ENCODE measurements at regions not wholly inside any gene's neighbourhood (a gene's known extent, or its start where the extent isn't known, plus 50 kb on each side); places are given as distances from the start of the nearest gene placed in this dataset.

- in situ Hi-C loops (cut with MboI) = no loop called here
- H3K4me1 ChIP-seq (replicated peaks in 1 of 2; ENCODE audit: control insufficient read depth in 2 of 2, insufficient read depth in 2 of 2, low read length in 2 of 2) = no peaks in the 10 kb centered on the region
- under 1% methylated on average over 10 of the region's 10 CpGs for WGBS (ENCODE audit: insufficient coverage, low coverage, missing lambda C conversion rate)
- DNase-seq (ENCODE audit: extremely low read depth in 1 of 4, low spot score in 3 of 4) (no peak), ATAC-seq (no peak), FAIRE-seq (no peak)
- no peak overlapping the region for H3K4me2 ChIP-seq (ENCODE audit: insufficient read depth, low read length)
- H3K36me3 ChIP-seq (ENCODE audit: control insufficient read depth, insufficient read depth, low read length) = no peaks in the 10 kb centered on the region
- ChIA-PET CTCF (ENCODE audit: low intra/inter-chr PET ratio) (no interaction called here), POLR2A (interaction anchor here (0.5 kb wide), 1 partner anchor 112 kb away, joined by 3 read pairs; no protein-coding TSS in a partner anchor)
- no peak overlapping the region for H3K9ac ChIP-seq (ENCODE audit: insufficient read depth in 1 of 2, low read depth in 2 of 2, low read length in 2 of 2)
- BruUV-seq (replicated peaks) = no TSS peak
- H3K27me3 ChIP-seq (ENCODE audit: control insufficient read depth in 2 of 2, insufficient read depth in 2 of 2, low read length in 2 of 2) = peaks cover 0 to 8% of the 10 kb centered on the region in 2 experiments; a peak in 2 of 5 replicates
- TF ChIP-seq, protein P1, sequence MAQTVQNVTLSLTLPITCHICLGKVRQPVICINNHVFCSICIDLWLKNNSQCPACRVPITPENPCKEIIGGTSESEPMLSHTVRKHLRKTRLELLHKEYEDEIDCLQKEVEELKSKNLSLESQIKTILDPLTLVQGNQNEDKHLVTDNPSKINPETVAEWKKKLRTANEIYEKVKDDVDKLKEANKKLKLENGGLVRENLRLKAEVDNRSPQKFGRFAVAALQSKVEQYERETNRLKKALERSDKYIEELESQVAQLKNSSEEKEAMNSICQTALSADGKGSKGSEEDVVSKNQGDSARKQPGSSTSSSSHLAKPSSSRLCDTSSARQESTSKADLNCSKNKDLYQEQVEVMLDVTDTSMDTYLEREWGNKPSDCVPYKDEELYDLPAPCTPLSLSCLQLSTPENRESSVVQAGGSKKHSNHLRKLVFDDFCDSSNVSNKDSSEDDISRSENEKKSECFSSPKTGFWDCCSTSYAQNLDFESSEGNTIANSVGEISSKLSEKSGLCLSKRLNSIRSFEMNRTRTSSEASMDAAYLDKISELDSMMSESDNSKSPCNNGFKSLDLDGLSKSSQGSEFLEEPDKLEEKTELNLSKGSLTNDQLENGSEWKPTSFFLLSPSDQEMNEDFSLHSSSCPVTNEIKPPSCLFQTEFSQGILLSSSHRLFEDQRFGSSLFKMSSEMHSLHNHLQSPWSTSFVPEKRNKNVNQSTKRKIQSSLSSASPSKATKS (CRISPR knock-in tag; IDR thresholded peaks at IDR 0.05) = no peak
- TF ChIP-seq THAP12 (CRISPR knock-in tag; IDR thresholded peaks at IDR 0.05) = no peak
- no peak for TF ChIP-seq HSF4 (CRISPR knock-in tag; IDR thresholded peaks at IDR 0.05; ENCODE audit: borderline replicate concordance)
- no peak for TF ChIP-seq SREBF2 (CRISPR knock-in tag; IDR thresholded peaks at IDR 0.05)
- no peak for TF ChIP-seq HDAC2 (IDR thresholded peaks at IDR 0.05)
- no peak for TF ChIP-seq CLOCK (CRISPR knock-in tag; IDR thresholded peaks at IDR 0.05; ENCODE audit: borderline replicate concordance)
- TF ChIP-seq ZNF217 (CRISPR knock-in tag; IDR thresholded peaks at IDR 0.05) = no peak
- H3K9me3 ChIP-seq (replicated peaks; ENCODE audit: control insufficient read depth, insufficient read depth, low read depth, low read length) = no peaks in the 10 kb centered on the region
- no peak overlapping the region for H2AFZ ChIP-seq (ENCODE audit: low read depth, low read length)
- no peak overlapping the region for H3K27ac ChIP-seq (ENCODE audit: extremely low read depth, low read depth, low read length)
- H3K79me2 ChIP-seq (ENCODE audit: control insufficient read depth, insufficient read depth, low read length) = no peaks in the 10 kb centered on the region
- H3K9me1 ChIP-seq (ENCODE audit: control insufficient read depth, insufficient read depth, low read length) = no peaks in the 10 kb centered on the region
- H3K4me3 ChIP-seq = no peak overlapping the region
- intact Hi-C loops (cut with micrococcal nuclease) = no loop called here
- H4K20me1 ChIP-seq (replicated peaks; ENCODE audit: control insufficient read depth, insufficient read depth, low read length) = no peaks in the 10 kb centered on the region
These were observed 456.5 kb downstream of the OMA1 start for GRCh38 chr1:58089898-58090534.

All from K562 (cell line).